Nephron progenitor cell (in vitro differentiated cells): ENCODE measurements at regions not wholly inside any gene's neighbourhood (a gene's known extent, or its start where the extent isn't known, plus 50 kb on each side); places are given as distances from the start of the nearest gene placed in this dataset.
"Not testable (repeated sequence)": the region's sequence is repeated elsewhere in the genome, so short reads cannot be mapped to it uniquely, and the experiment has no call there.

ENCODE experiments used
- DNase-seq: peaks from one replicate; pipeline ENCODE4 v3.0.0; 2021
- H3K27ac Mint-ChIP-seq: 2 replicates; pipeline ENCODE4 v1.8.0; 2021; ENCODE audit warnings: mild to moderate bottlenecking, moderate library complexity, mixed read lengths
- H3K27me3 Mint-ChIP-seq: 2 replicates; pipeline ENCODE4 v1.8.0; 2021; ENCODE audit warnings: mild to moderate bottlenecking, low read depth, mixed read lengths; ENCODE audit not compliant: poor library complexity
- H3K36me3 Mint-ChIP-seq: 2 replicates; pipeline ENCODE4 v1.8.0; 2021; ENCODE audit warnings: low read depth, mixed read lengths
- H3K4me1 Mint-ChIP-seq: 2 replicates; pipeline ENCODE4 v1.8.0; 2021; ENCODE audit warnings: mixed read lengths
- H3K4me3 Mint-ChIP-seq: 2 replicates; pipeline ENCODE4 v1.8.0; 2021; ENCODE audit warnings: mild to moderate bottlenecking, moderate library complexity, mixed read lengths
- H3K9me3 Mint-ChIP-seq: 2 replicates; pipeline ENCODE4 v1.8.0; 2021; ENCODE audit warnings: mild to moderate bottlenecking, moderate library complexity, mixed read lengths
- TF ChIP-seq, protein P1 (sequence below): fragments of 200-600 bp; sonication (generic); IDR thresholded peaks from 2 replicates; pipeline ENCODE4 v1.5.0; 2021; ENCODE audit warnings: antibody characterized with exemption

DNA sequence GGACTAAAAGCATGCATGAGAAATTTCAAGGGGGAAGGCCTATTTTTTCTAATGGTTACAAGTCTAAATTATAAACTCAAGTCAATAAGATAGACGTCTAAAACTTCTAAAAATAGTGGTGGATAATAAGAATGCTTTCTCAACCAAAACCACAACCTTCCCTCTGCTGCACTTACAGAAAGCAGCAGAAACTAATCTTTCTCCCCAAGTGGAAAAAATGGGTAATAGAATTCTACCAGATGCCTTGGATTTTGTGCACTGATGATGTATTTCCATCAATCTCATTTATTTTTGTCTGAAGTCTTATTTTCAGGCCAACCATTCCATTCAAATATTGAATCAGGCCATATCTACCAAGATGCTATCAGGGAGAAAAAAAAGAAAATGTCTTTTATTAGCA lies 344.7 kb downstream of the NEK10 start:
- Mint-ChIP-seq H3K27me3 (no peaks in the 10 kb centered on the region), H3K4me3 (no peak overlapping the region), H3K4me1 (peaks cover 12% of the 10 kb centered on the region), H3K9me3 (no peaks in the 10 kb centered on the region), H3K27ac (no peak overlapping the region), H3K36me3 (no peaks in the 10 kb centered on the region)
- TF ChIP-seq, protein P1, sequence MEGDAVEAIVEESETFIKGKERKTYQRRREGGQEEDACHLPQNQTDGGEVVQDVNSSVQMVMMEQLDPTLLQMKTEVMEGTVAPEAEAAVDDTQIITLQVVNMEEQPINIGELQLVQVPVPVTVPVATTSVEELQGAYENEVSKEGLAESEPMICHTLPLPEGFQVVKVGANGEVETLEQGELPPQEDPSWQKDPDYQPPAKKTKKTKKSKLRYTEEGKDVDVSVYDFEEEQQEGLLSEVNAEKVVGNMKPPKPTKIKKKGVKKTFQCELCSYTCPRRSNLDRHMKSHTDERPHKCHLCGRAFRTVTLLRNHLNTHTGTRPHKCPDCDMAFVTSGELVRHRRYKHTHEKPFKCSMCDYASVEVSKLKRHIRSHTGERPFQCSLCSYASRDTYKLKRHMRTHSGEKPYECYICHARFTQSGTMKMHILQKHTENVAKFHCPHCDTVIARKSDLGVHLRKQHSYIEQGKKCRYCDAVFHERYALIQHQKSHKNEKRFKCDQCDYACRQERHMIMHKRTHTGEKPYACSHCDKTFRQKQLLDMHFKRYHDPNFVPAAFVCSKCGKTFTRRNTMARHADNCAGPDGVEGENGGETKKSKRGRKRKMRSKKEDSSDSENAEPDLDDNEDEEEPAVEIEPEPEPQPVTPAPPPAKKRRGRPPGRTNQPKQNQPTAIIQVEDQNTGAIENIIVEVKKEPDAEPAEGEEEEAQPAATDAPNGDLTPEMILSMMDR = no peak
- DNase-seq = no peak

DNA sequence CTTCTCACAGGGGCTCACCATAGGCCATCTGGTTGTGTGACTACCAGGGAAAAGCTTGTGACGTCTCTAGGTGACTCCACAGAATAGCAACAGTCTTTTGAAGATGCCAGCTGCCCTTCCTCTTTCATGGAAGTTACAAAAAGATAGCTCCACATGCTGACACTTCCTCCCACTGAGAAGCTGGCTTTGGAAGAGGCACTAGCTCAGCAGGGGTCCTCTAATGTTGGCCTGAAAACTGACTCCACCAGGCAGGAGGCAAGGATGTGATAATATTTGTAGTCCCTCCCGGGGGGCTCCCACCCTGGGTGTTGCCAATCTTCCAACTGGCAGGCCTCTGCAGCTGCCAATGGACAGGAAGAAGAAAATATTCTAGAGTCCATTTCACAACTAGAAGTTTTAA lies 343.5 kb downstream of the NEK10 start:
- peak overlapping the region; percentile 27 for H3K27ac Mint-ChIP-seq
- no peaks in the 10 kb centered on the region for H3K36me3 Mint-ChIP-seq
- no peak for DNase-seq
- no peak overlapping the region for H3K4me3 Mint-ChIP-seq
- TF ChIP-seq, protein P1 = no peak
- no peaks in the 10 kb centered on the region for H3K27me3 Mint-ChIP-seq
- peaks cover 12% of the 10 kb centered on the region for H3K4me1 Mint-ChIP-seq
- H3K9me3 Mint-ChIP-seq = no peaks in the 10 kb centered on the region

DNA sequence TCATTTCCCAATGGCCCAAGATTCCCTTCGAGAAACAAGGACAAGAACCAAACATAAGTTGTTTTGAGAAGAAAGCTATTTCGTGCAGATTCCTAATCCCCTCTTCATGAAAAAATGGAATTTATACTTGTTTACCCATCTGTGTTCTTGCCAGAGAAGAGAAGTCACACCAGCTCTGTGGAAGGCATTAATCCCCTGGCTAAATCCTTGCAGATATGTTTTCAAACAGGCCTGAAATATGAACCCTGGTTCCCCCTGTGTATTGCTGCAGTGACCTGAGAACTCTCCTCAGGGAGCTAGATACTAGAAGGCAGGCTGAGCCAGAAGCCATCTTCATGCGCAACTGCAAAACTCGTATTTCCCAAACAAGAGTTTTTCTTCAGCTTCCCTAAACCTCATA lies 337.7 kb downstream of the NEK10 start:
- TF ChIP-seq, protein P1 = no peak
- DNase-seq = no peak

GRCh38 chr3:27034255-27034654 lies 334.9 kb downstream of the NEK10 start:
- H3K4me3 Mint-ChIP-seq = no peak overlapping the region
- TF ChIP-seq, protein P1 = no peak
- no peaks in the 10 kb centered on the region for H3K36me3 Mint-ChIP-seq
- DNase-seq = no peak
- H3K9me3 Mint-ChIP-seq = no peaks in the 10 kb centered on the region
- H3K27ac Mint-ChIP-seq = no peak overlapping the region
- H3K27me3 Mint-ChIP-seq = peaks cover 3% of the 10 kb centered on the region
- peaks cover 13% of the 10 kb centered on the region for H3K4me1 Mint-ChIP-seq

More for the DNA sequence above, 337.7 kb downstream of the NEK10 start:
- Mint-ChIP-seq H3K27ac (peak overlapping the region; percentile 39), H3K36me3 (no peaks in the 10 kb centered on the region), H3K4me1 (peaks cover 12% of the 10 kb centered on the region), H3K27me3 (peaks cover 3% of the 10 kb centered on the region), H3K9me3 (no peaks in the 10 kb centered on the region), H3K4me3 (no peak overlapping the region)

- H3K27me3 Mint-ChIP-seq = peaks cover 3% of the 10 kb centered on the region
- TF ChIP-seq, protein P1 = no peak
- H3K4me3 Mint-ChIP-seq = no peak overlapping the region
- no peak for DNase-seq
- H3K27ac Mint-ChIP-seq = no peak overlapping the region
- peaks cover 34% of the 10 kb centered on the region for H3K4me1 Mint-ChIP-seq
- H3K36me3 Mint-ChIP-seq = no peaks in the 10 kb centered on the region
- peaks cover 5% of the 10 kb centered on the region for H3K9me3 Mint-ChIP-seq
Measured at GRCh38 chr3:27040674-27041073, 328.5 kb downstream of the NEK10 start.

GRCh38 chr3:27042541-27042940 lies 326.6 kb downstream of the NEK10 start:
- not testable (repeated sequence) for H3K9me3 Mint-ChIP-seq, DNase-seq, H3K36me3 Mint-ChIP-seq, H3K27me3 Mint-ChIP-seq, H3K4me3 Mint-ChIP-seq
- peak overlapping the region; percentile 23 for H3K27ac Mint-ChIP-seq
- H3K4me1 Mint-ChIP-seq = peaks cover 41% of the 10 kb centered on the region
